Mesendoderm (in vitro differentiated cells): ENCODE measurements at regions not wholly inside any gene's neighbourhood (a gene's known extent, or its start where the extent isn't known, plus 50 kb on each side); places are given as distances from the start of the nearest gene placed in this dataset.

Source experiments
- DNase-seq: peaks from one replicate; pipeline ENCODE4 v3.0.0; 2013
- H2AK5ac ChIP-seq: 2 replicates; pipeline ENCODE4 v1.6.1; 2013; ENCODE audit warnings: low read length, inconsistent platforms
- H2BK120ac ChIP-seq: 2 replicates; pipeline ENCODE4 v1.6.1; 2013; ENCODE audit warnings: low read depth, mild to moderate bottlenecking, low read length, moderate library complexity, mixed read lengths
- H2BK15ac ChIP-seq: replicated peaks from 2 replicates; pipeline ENCODE4 v1.6.1; 2013; ENCODE audit warnings: low read depth, mild to moderate bottlenecking, moderate library complexity
- H2BK5ac ChIP-seq: 2 replicates; pipeline ENCODE4 v1.6.1; 2013; ENCODE audit warnings: low read length, inconsistent platforms
- H3K18ac ChIP-seq: 2 replicates; pipeline ENCODE4 v1.6.1; 2013; ENCODE audit warnings: mild to moderate bottlenecking, low read length, mixed read lengths
- H3K23ac ChIP-seq: one replicate; pipeline ENCODE4 v1.6.1; 2013; ENCODE audit warnings: low read length
- H3K27ac ChIP-seq: 2 replicates; pipeline ENCODE4 v1.5.1; 2013; ENCODE audit warnings: low read depth, mild to moderate bottlenecking, inconsistent platforms, low read length, moderate library complexity
- H3K27me3 ChIP-seq: 2 replicates; pipeline ENCODE4 v1.6.1; 2013; ENCODE audit warnings: low read length, control low read depth, mild to moderate bottlenecking, inconsistent platforms; ENCODE audit not compliant: insufficient read depth, poor library complexity
- H3K36me3 ChIP-seq: 2 replicates; pipeline ENCODE4 v1.6.1; 2013; ENCODE audit warnings: low read length, inconsistent platforms; ENCODE audit not compliant: control insufficient read depth, insufficient read depth
- H3K4ac ChIP-seq: one replicate; pipeline ENCODE4 v1.6.1; 2013; ENCODE audit warnings: low read depth, mild to moderate bottlenecking, low read length, moderate library complexity
- H3K4me1 ChIP-seq: 2 replicates; pipeline ENCODE4 v1.6.1; 2013; ENCODE audit warnings: low read depth, low read length, inconsistent platforms; ENCODE audit not compliant: control insufficient read depth
- H3K4me2 ChIP-seq: 2 replicates; pipeline ENCODE4 v1.6.1; 2013; ENCODE audit warnings: low read length
- H3K4me3 ChIP-seq: 2 replicates; pipeline ENCODE4 v1.5.1; 2013; ENCODE audit warnings: mild to moderate bottlenecking, low read length
- H3K56ac ChIP-seq: one replicate; pipeline ENCODE4 v1.6.1; 2013; ENCODE audit warnings: low read length
- H3K79me1 ChIP-seq: 2 replicates; pipeline ENCODE4 v1.6.1; 2013; ENCODE audit warnings: low read length, inconsistent platforms
- H3K79me2 ChIP-seq: 2 replicates; pipeline ENCODE4 v1.6.1; 2013; ENCODE audit warnings: mild to moderate bottlenecking, low read length; ENCODE audit not compliant: control insufficient read depth, insufficient read depth
- H3K9ac ChIP-seq: 2 replicates; pipeline ENCODE4 v1.6.1; 2013; ENCODE audit warnings: low read length, inconsistent platforms
- H4K5ac ChIP-seq: one replicate; pipeline ENCODE4 v1.6.1; 2013; ENCODE audit warnings: low read length
- H4K8ac ChIP-seq: one replicate; pipeline ENCODE4 v1.6.1; 2013; ENCODE audit warnings: low read depth, mild to moderate bottlenecking, control low read depth, low read length, moderate library complexity
- WGBS: extraction: QIAGEN DNeasy Blood & Tissue Kit; methylation state at CpG from one replicate; pipeline ENCODE4 v1.1.7; 2013; ENCODE audit warnings: low lambda C conversion rate, missing lambda C conversion rate; ENCODE audit not compliant: insufficient coverage; ENCODE audit errors: extremely low coverage; 5-methylcytosine and 5-hydroxymethylcytosine counted together

DNA sequence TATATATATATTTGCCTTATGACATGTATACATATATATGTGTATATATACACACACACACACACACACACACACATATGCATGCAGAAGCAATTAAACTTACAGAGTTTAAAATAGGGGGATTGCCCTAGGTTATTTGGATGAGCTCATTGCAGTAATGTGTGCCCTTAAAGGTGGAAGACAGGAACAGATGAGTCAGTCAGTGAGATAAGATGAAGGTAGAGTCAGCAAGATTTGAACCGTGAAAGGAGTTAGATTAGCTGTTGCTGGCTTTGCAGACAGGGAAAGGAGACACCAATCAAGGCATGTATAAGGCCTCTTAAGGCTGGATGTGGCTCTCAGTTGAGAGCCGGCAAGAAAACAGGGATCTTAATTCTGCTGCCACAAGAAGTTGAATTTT, 902.4 kb upstream of the RAG2 start:
- Histone ChIP-seq H3K56ac (no peak overlapping the region), H3K4me1 (peaks cover 5% of the 10 kb centered on the region), H3K4ac (no peak overlapping the region), H3K79me2 (no peaks in the 10 kb centered on the region), H3K9ac (no peak overlapping the region), H3K18ac (no peak overlapping the region), H2BK15ac (no peak overlapping the region), H2AK5ac (no peak overlapping the region), H2BK5ac (no peak overlapping the region), H4K5ac (no peak overlapping the region), H3K79me1 (no peaks in the 10 kb centered on the region), H3K4me2 (no peak overlapping the region), H3K27ac (peak overlapping the region; percentile 73), H3K23ac (no peak overlapping the region), H3K36me3 (no peaks in the 10 kb centered on the region), H2BK120ac (no peak overlapping the region), H3K4me3 (no peak overlapping the region), H4K8ac (no peak overlapping the region), H3K27me3 (no peaks in the 10 kb centered on the region)
- peak; percentile 91 for DNase-seq
- no CpG with 5 or more reads among the region's 2 CpGs for WGBS

DNA sequence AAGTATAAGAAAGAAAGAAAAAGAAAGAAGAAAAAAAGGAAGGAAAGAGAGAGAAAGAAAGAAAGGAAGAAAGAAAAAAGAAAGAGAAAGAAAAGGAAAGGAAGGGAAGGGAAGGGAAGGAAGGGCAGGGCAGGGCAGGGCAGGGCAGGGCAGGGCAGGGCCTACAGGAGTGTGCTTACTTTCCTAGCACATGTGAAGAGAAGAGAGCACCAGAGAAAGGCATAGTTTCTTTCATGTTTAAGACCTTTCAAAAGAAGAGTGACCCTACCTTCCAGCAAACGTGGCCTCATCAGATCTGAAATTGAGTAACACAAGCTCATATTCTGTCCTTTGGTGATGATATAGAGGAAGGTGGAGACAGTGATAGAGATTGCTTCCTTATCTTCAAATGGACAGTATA, 899.3 kb upstream of the RAG2 start:
- WGBS: no CpG with 5 or more reads among the region's 1 CpG

DNA sequence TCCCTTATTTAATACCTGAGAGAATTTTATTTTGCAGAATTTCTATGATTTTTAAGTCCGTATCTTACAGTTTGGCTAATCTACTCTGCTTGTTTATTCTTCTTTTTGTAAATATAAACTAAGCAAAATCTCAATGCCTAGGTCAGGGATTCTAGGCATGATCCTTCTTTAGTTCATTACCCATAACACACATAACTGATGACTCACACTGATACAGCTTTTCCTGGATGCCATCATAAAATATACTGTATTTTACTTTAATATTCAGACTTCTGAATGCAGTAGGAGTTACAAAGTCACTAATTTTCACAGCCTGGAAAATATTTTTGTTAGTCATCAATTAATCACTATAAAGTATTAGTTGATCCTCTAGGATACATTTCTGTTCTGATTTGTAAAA, 898.2 kb upstream of the RAG2 start:
- Histone ChIP-seq H3K4me3 (no peak overlapping the region), H3K56ac (no peak overlapping the region), H2BK120ac (no peak overlapping the region), H2BK15ac (no peak overlapping the region), H2AK5ac (no peak overlapping the region), H4K5ac (no peak overlapping the region), H3K27ac (no peak overlapping the region), H3K36me3 (no peaks in the 10 kb centered on the region), H3K4me2 (no peak overlapping the region), H3K27me3 (no peaks in the 10 kb centered on the region), H3K23ac (no peak overlapping the region), H3K4ac (no peak overlapping the region), H3K79me2 (no peaks in the 10 kb centered on the region), H3K18ac (no peak overlapping the region), H3K4me1 (no peaks in the 10 kb centered on the region), H2BK5ac (no peak overlapping the region), H4K8ac (no peak overlapping the region), H3K79me1 (no peaks in the 10 kb centered on the region), H3K9ac (no peak overlapping the region)
- no CpG with 5 or more reads among the region's 1 CpG for WGBS
- DNase-seq: no peak

More for the DNA sequence above, 899.3 kb upstream of the RAG2 start:
- no peak overlapping the region for H3K9ac ChIP-seq
- H3K79me1 ChIP-seq: no peaks in the 10 kb centered on the region
- no peak overlapping the region for H2BK120ac ChIP-seq
- H3K56ac ChIP-seq: no peak overlapping the region
- no peaks in the 10 kb centered on the region for H3K27me3 ChIP-seq
- DNase-seq: no peak
- H3K4me1 ChIP-seq: no peaks in the 10 kb centered on the region
- no peaks in the 10 kb centered on the region for H3K79me2 ChIP-seq
- H2BK15ac ChIP-seq: no peak overlapping the region
- H3K4ac ChIP-seq: no peak overlapping the region
- no peak overlapping the region for H4K8ac ChIP-seq
- H3K27ac ChIP-seq: no peak overlapping the region
- H4K5ac ChIP-seq: no peak overlapping the region
- H3K18ac ChIP-seq: no peak overlapping the region
- no peak overlapping the region for H2AK5ac ChIP-seq
- H2BK5ac ChIP-seq: no peak overlapping the region
- no peak overlapping the region for H3K23ac ChIP-seq
- H3K36me3 ChIP-seq: no peaks in the 10 kb centered on the region
- H3K4me2 ChIP-seq: no peak overlapping the region
- H3K4me3 ChIP-seq: no peak overlapping the region

DNA sequence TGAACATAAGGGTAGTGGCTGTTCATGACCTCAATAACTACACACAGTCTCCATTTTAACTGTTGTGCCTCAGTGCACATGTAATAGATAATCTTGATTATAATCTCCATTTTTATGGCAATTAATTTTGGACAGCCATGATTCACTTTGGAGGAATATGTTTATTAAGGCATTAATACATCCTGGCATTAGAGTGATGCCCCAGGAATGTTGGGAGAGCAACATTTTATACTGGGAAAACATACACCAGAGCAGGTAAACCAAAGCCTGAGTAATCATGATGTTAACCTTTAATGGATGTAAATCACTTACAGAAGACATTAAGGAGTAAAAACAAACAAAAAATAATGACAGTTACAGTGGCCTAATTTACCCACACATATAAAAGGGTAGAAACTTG, 886.3 kb upstream of the RAG2 start:
- H3K27me3 ChIP-seq: no peaks in the 10 kb centered on the region
- H3K18ac ChIP-seq: no peak overlapping the region
- no peaks in the 10 kb centered on the region for H3K36me3 ChIP-seq
- no peak overlapping the region for H2BK15ac ChIP-seq
- H3K4me3 ChIP-seq: no peak overlapping the region
- H2AK5ac ChIP-seq: no peak overlapping the region
- H3K4ac ChIP-seq: no peak overlapping the region
- DNase-seq: no peak
- no peak overlapping the region for H4K5ac ChIP-seq
- H3K27ac ChIP-seq: no peak overlapping the region
- H3K79me1 ChIP-seq: no peaks in the 10 kb centered on the region
- H3K9ac ChIP-seq: no peak overlapping the region
- H3K4me1 ChIP-seq: no peaks in the 10 kb centered on the region
- no peak overlapping the region for H4K8ac ChIP-seq
- no peaks in the 10 kb centered on the region for H3K79me2 ChIP-seq
- H2BK5ac ChIP-seq: no peak overlapping the region
- H3K56ac ChIP-seq: no peak overlapping the region
- no peak overlapping the region for H3K4me2 ChIP-seq
- no peak overlapping the region for H2BK120ac ChIP-seq
- no peak overlapping the region for H3K23ac ChIP-seq

DNA sequence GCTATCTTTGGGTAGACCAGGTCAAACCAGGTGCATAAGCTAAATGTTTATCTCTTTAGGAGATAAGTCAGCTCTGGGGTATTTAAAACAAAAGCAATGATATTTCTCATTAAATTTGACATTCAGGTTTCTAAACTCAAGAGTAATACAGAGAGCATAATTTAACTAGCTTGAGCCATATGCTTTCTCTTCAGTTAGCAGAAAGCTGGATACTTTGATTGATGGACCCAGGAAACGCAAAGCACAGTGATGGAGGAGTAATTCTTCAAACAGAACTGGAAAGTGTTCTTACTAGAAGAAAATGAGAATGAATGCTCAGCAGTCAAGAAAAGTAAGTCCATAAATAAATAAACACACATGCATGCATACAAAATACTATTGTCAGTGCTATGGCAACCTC, 885.7 kb upstream of the RAG2 start:
- WGBS: no CpG with 5 or more reads among the region's 1 CpG
- H2BK5ac ChIP-seq: no peak overlapping the region

DNA sequence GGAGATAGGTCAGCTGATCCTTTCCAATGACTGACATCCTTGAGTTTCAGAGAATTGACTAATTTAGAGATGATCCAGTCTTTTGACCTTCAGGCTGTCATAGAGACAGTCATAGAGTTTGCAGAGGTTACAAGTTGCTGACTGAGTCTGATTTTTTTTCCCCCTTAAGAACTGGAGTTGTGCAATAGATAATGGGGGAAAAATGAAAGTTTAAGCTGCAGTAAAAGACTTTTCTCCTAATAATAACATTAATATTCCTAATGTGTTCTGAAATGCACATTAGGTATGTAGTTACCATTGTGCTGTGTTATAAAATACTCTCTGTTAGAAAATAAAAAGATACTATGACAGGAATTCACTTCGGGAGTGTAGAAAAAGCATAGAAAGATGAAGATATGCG, 876.9 kb upstream of the RAG2 start:
- Histone ChIP-seq H4K8ac (no peak overlapping the region), H3K27ac (no peak overlapping the region), H2AK5ac (no peak overlapping the region), H3K56ac (no peak overlapping the region), H3K27me3 (no peaks in the 10 kb centered on the region), H3K18ac (no peak overlapping the region), H3K4me1 (no peaks in the 10 kb centered on the region), H3K79me2 (no peaks in the 10 kb centered on the region), H3K4ac (no peak overlapping the region), H2BK5ac (no peak overlapping the region), H2BK120ac (no peak overlapping the region), H4K5ac (no peak overlapping the region), H2BK15ac (no peak overlapping the region), H3K79me1 (no peaks in the 10 kb centered on the region), H3K4me3 (no peak overlapping the region), H3K4me2 (no peak overlapping the region), H3K23ac (no peak overlapping the region), H3K36me3 (no peaks in the 10 kb centered on the region), H3K9ac (no peak overlapping the region)
- WGBS: no CpG with 5 or more reads among the region's 2 CpGs
- no peak for DNase-seq

More for the DNA sequence above, 885.7 kb upstream of the RAG2 start:
- no peak overlapping the region for H3K56ac ChIP-seq
- H3K4me1 ChIP-seq: no peaks in the 10 kb centered on the region
- H3K27me3 ChIP-seq: no peaks in the 10 kb centered on the region
- no peak overlapping the region for H4K8ac ChIP-seq
- no peak overlapping the region for H3K9ac ChIP-seq
- no peak overlapping the region for H2BK15ac ChIP-seq
- H3K79me2 ChIP-seq: no peaks in the 10 kb centered on the region
- no peak overlapping the region for H3K4me2 ChIP-seq
- H2BK120ac ChIP-seq: no peak overlapping the region
- no peak overlapping the region for H3K4me3 ChIP-seq
- H3K36me3 ChIP-seq: no peaks in the 10 kb centered on the region
- no peak for DNase-seq
- no peak overlapping the region for H2AK5ac ChIP-seq
- H3K23ac ChIP-seq: no peak overlapping the region
- no peaks in the 10 kb centered on the region for H3K79me1 ChIP-seq
- H3K18ac ChIP-seq: no peak overlapping the region
- no peak overlapping the region for H4K5ac ChIP-seq
- H3K4ac ChIP-seq: no peak overlapping the region
- no peak overlapping the region for H3K27ac ChIP-seq
